ENCODE measurements at regions not wholly inside any gene's neighbourhood (a gene's known extent, or its start where the extent isn't known, plus 50 kb on each side); places are given as distances from the start of the nearest gene placed in this dataset.

DNA sequence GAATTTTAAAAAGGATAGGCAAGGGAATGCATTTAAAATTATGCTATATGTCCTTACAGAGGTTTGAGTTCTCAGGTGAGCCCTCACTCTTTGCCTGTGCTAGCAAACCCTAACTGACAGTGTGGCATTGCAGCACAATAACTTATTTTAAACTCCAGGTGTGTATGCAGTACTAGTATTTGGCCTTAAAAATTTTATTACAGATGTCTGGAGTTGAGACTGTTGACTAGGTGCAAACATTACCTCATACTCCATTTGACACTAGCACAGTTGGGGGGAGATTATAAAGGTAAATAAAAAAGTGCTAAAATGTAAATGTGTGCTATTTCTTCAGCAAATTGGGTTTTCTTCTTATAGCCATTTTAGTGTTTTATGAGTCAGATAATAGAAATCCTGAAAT is 407.7 kb downstream of the SH3GL2 start:
- H3K4me3 ChIP-seq (ENCODE audit: low read depth, low read length), result no peak overlapping the region
- TF ChIP-seq CTCF (IDR thresholded peaks at IDR 0.05; ENCODE audit: low read depth, low read length, missing control alignments), result no peak
- in situ Hi-C loops (cut with HindIII; ENCODE audit: low pct_ligation_motif_present, low sequenced_read_pairs), result no loop called here
- H3K27ac ChIP-seq, result no peak overlapping the region
- no peak for DNase-seq
- H3K36me3 ChIP-seq (replicated peaks), result no peaks in the 10 kb centered on the region
- H3K27me3 ChIP-seq (replicated peaks), result no peaks in the 10 kb centered on the region

GRCh38 chr9:17987189-17987588 is 408.3 kb downstream of the SH3GL2 start:
- TF ChIP-seq CTCF (IDR thresholded peaks at IDR 0.05; ENCODE audit: low read depth, low read length, missing control alignments), result no peak
- Histone ChIP-seq H3K36me3 (replicated peaks) (no peaks in the 10 kb centered on the region), H3K27me3 (replicated peaks) (no peaks in the 10 kb centered on the region), H3K27ac (no peak overlapping the region), H3K4me3 (ENCODE audit: low read depth, low read length) (no peak overlapping the region)
- in situ Hi-C loops (cut with HindIII; ENCODE audit: low pct_ligation_motif_present, low sequenced_read_pairs), result no loop called here
- DNase-seq, result no peak

GRCh38 chr9:17988489-17988888 is 409.6 kb downstream of the SH3GL2 start:
- no peak for DNase-seq
- no peaks in the 10 kb centered on the region for H3K27me3 ChIP-seq (replicated peaks)
- no peak overlapping the region for H3K27ac ChIP-seq
- H3K4me3 ChIP-seq (ENCODE audit: low read depth, low read length), result no peak overlapping the region
- no peak for TF ChIP-seq CTCF (IDR thresholded peaks at IDR 0.05; ENCODE audit: low read depth, low read length, missing control alignments)
- in situ Hi-C loops (cut with HindIII; ENCODE audit: low pct_ligation_motif_present, low sequenced_read_pairs), result no loop called here
- H3K36me3 ChIP-seq (replicated peaks), result no peaks in the 10 kb centered on the region

GRCh38 chr9:17990602-17991001 is 411.7 kb downstream of the SH3GL2 start:
- Histone ChIP-seq H3K27ac (no peak overlapping the region), H3K4me3 (ENCODE audit: low read depth, low read length) (no peak overlapping the region), H3K27me3 (replicated peaks) (no peaks in the 10 kb centered on the region), H3K36me3 (replicated peaks) (no peaks in the 10 kb centered on the region)
- TF ChIP-seq CTCF (IDR thresholded peaks at IDR 0.05; ENCODE audit: low read depth, low read length, missing control alignments), result no peak
- in situ Hi-C loops (cut with HindIII; ENCODE audit: low pct_ligation_motif_present, low sequenced_read_pairs), result no loop called here
- DNase-seq, result no peak

DNA sequence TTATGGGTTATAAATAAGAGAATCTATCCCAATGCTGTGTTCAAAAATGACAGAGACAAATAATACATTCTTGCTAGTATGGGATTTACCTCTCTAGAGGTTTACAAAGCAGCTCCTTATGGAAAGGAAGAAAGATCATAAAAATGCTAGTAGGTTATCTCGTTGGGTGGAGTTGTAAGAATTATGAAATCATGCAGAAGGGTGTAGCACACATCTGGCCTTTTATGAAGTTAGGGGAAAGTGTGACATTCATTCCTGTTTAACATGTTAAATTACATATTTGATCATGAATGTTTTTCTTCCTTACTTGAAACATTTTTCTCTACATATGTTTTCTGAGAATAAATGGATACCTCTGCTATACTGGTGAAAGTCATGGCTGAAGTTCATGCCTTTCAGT is 414.2 kb downstream of the SH3GL2 start:
- Histone ChIP-seq H3K27me3 (replicated peaks) (no peaks in the 10 kb centered on the region), H3K4me3 (ENCODE audit: low read depth, low read length) (no peak overlapping the region), H3K27ac (no peak overlapping the region), H3K36me3 (replicated peaks) (no peaks in the 10 kb centered on the region)
- no peak for DNase-seq
- no peak for TF ChIP-seq CTCF (IDR thresholded peaks at IDR 0.05; ENCODE audit: low read depth, low read length, missing control alignments)
- in situ Hi-C loops (cut with HindIII; ENCODE audit: low pct_ligation_motif_present, low sequenced_read_pairs), result no loop called here

GRCh38 chr9:17994695-17995425 is 416.0 kb downstream of the SH3GL2 start:
- DNase-seq, result no peak
- Histone ChIP-seq H3K27me3 (replicated peaks) (no peaks in the 10 kb centered on the region), H3K27ac (no peak overlapping the region), H3K36me3 (replicated peaks) (no peaks in the 10 kb centered on the region), H3K4me3 (ENCODE audit: low read depth, low read length) (no peak overlapping the region)
- TF ChIP-seq CTCF (IDR thresholded peaks at IDR 0.05; ENCODE audit: low read depth, low read length, missing control alignments), result no peak
- in situ Hi-C loops (cut with HindIII; ENCODE audit: low pct_ligation_motif_present, low sequenced_read_pairs), result no loop called here
